ENCODE measurements at regions not wholly inside any gene's neighbourhood (a gene's known extent, or its start where the extent isn't known, plus 50 kb on each side); places are given as distances from the start of the nearest gene placed in this dataset.

DNA sequence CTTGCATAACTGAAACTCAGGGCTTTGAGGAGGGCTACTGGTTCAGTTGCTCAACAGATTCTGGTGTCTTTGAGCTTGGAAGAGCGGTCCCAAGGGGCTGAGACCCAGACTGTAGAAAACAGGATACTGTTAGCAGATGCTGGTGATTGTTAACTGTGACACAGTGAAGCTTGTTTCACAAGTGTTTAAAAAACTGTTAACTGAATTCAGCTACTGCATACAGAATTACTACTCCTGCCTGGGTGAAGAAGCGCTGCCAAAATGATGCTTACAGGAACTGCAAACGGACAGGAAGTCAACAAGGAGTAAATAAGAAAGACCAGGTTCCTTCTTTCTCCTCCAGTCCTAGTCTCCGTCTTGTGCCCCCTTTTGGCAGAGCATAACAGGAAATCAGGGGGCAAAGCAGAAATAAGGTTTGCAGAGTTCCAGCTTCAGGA, 195.3 kb upstream of the USP25 start:
- FAIRE-seq (no peak), ATAC-seq (no peak), DNase-seq (ENCODE audit: low spot score) (no peak)
- Histone ChIP-seq H3K79me2 (ENCODE audit: insufficient read depth, low read length) (no peaks in the 10 kb centered on the region), H4K20me1 (ENCODE audit: insufficient read depth, low read length) (no peaks in the 10 kb centered on the region), H3K4me2 (ENCODE audit: low read depth, low read length) (no peak overlapping the region), H3K9me3 (ENCODE audit: low read length) (no peaks in the 10 kb centered on the region), H3K36me3 (replicated peaks in 1 of 2; ENCODE audit: control insufficient read depth in 1 of 2, insufficient read depth in 2 of 2, low read length in 2 of 2) (no peaks in the 10 kb centered on the region), H3K4me1 (ENCODE audit: insufficient read depth, low read length) (no peaks in the 10 kb centered on the region), H3K4me3 (replicated peaks in 1 of 3; ENCODE audit: insufficient read depth in 1 of 3, low read depth in 2 of 3, low read length in 3 of 3) (no peak overlapping the region), H2AFZ (ENCODE audit: low read length) (no peak overlapping the region), H3K27ac (ENCODE audit: extremely low read length, insufficient read depth, low read length) (no peak overlapping the region), H3K27me3 (ENCODE audit: control insufficient read depth in 1 of 2, insufficient read depth in 2 of 2, low read length in 2 of 2) (no peaks in the 10 kb centered on the region; a peak in 2 of 5 replicates), H3K9ac (ENCODE audit: insufficient read depth, low read depth, low read length) (no peak overlapping the region)
- WGBS (ENCODE audit: low lambda C conversion rate): 41% methylated on average over 4 of the region's 4 CpGs
- no TSS peak for BruUV-seq (replicated peaks)
- TF ChIP-seq, protein P1, sequence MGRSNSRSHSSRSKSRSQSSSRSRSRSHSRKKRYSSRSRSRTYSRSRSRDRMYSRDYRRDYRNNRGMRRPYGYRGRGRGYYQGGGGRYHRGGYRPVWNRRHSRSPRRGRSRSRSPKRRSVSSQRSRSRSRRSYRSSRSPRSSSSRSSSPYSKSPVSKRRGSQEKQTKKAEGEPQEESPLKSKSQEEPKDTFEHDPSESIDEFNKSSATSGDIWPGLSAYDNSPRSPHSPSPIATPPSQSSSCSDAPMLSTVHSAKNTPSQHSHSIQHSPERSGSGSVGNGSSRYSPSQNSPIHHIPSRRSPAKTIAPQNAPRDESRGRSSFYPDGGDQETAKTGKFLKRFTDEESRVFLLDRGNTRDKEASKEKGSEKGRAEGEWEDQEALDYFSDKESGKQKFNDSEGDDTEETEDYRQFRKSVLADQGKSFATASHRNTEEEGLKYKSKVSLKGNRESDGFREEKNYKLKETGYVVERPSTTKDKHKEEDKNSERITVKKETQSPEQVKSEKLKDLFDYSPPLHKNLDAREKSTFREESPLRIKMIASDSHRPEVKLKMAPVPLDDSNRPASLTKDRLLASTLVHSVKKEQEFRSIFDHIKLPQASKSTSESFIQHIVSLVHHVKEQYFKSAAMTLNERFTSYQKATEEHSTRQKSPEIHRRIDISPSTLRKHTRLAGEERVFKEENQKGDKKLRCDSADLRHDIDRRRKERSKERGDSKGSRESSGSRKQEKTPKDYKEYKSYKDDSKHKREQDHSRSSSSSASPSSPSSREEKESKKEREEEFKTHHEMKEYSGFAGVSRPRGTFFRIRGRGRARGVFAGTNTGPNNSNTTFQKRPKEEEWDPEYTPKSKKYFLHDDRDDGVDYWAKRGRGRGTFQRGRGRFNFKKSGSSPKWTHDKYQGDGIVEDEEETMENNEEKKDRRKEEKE (IDR thresholded peaks at IDR 0.05): no peak
- no peak for TF ChIP-seq ELF4 (CRISPR knock-in tag; IDR thresholded peaks at IDR 0.05; ENCODE audit: borderline replicate concordance)
- no peak for TF ChIP-seq STAT5B (CRISPR knock-in tag; IDR thresholded peaks at IDR 0.05)
- TF ChIP-seq, protein P2, sequence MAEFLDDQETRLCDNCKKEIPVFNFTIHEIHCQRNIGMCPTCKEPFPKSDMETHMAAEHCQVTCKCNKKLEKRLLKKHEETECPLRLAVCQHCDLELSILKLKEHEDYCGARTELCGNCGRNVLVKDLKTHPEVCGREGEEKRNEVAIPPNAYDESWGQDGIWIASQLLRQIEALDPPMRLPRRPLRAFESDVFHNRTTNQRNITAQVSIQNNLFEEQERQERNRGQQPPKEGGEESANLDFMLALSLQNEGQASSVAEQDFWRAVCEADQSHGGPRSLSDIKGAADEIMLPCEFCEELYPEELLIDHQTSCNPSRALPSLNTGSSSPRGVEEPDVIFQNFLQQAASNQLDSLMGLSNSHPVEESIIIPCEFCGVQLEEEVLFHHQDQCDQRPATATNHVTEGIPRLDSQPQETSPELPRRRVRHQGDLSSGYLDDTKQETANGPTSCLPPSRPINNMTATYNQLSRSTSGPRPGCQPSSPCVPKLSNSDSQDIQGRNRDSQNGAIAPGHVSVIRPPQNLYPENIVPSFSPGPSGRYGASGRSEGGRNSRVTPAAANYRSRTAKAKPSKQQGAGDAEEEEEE (CRISPR knock-in tag; IDR thresholded peaks at IDR 0.05; ENCODE audit: borderline replicate concordance): no peak
- no peak for TF ChIP-seq ZNF382 (CRISPR knock-in tag; IDR thresholded peaks at IDR 0.05; ENCODE audit: borderline replicate concordance)
- TF ChIP-seq ZNF614 (CRISPR knock-in tag; IDR thresholded peaks at IDR 0.05; ENCODE audit: borderline replicate concordance): no peak
- TF ChIP-seq ZNF256 (CRISPR knock-in tag; conservative IDR thresholded peaks at IDR 0.05): no peak
- TF ChIP-seq HDAC6 (IDR thresholded peaks at IDR 0.05; ENCODE audit: low read depth, low read length): no peak
- no peak for TF ChIP-seq NFE2 (CRISPR knock-in tag; IDR thresholded peaks at IDR 0.05)
- TF ChIP-seq, protein P3, sequence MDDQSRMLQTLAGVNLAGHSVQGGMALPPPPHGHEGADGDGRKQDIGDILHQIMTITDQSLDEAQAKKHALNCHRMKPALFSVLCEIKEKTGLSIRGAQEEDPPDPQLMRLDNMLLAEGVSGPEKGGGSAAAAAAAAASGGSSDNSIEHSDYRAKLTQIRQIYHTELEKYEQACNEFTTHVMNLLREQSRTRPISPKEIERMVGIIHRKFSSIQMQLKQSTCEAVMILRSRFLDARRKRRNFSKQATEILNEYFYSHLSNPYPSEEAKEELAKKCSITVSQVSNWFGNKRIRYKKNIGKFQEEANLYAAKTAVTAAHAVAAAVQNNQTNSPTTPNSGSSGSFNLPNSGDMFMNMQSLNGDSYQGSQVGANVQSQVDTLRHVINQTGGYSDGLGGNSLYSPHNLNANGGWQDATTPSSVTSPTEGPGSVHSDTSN (CRISPR knock-in tag; IDR thresholded peaks at IDR 0.05; ENCODE audit: borderline replicate concordance): no peak
- no peak for TF ChIP-seq CHCHD3 (CRISPR knock-in tag; IDR thresholded peaks at IDR 0.05)
- no peak for TF ChIP-seq HIVEP1 (CRISPR knock-in tag; IDR thresholded peaks at IDR 0.05)
- POLR2A ChIA-PET: no interaction called here
- CTCF ChIA-PET (ENCODE audit: low intra/inter-chr PET ratio, low total read pairs): no interaction called here
- intact Hi-C loops (cut with micrococcal nuclease; ENCODE audit: unreplicated experiment) (no loop called here), in situ Hi-C loops (cut with HindIII; ENCODE audit: extremely low pct_ligation_motif_present, low pct_unique_long_range_greater_than_20kb) (no loop called here)
